ENCODE measurements at regions not wholly inside any gene's neighbourhood (a gene's known extent, or its start where the extent isn't known, plus 50 kb on each side); places are given as distances from the start of the nearest gene placed in this dataset.

- intact Hi-C loops (cut with micrococcal nuclease; ENCODE audit: unreplicated experiment) (no loop called here), in situ Hi-C loops (cut with HindIII; ENCODE audit: extremely low pct_ligation_motif_present, low pct_unique_long_range_greater_than_20kb) (no loop called here)
- no peaks in the 10 kb centered on the region for H3K36me3 ChIP-seq (replicated peaks in 1 of 2; ENCODE audit: control insufficient read depth in 1 of 2, insufficient read depth in 2 of 2, low read length in 2 of 2)
- CTCF ChIA-PET (ENCODE audit: low intra/inter-chr PET ratio, low total read pairs), result no interaction called here
- FAIRE-seq, result no peak
- DNase-seq (ENCODE audit: low spot score), result no peak
- H2AFZ ChIP-seq (ENCODE audit: low read length), result no peak overlapping the region
- no peak for TF ChIP-seq ZNF281 (CRISPR knock-in tag; IDR thresholded peaks at IDR 0.05; ENCODE audit: borderline replicate concordance)
- no peak for TF ChIP-seq RXRB (CRISPR knock-in tag; IDR thresholded peaks at IDR 0.05; ENCODE audit: borderline replicate concordance)
- TF ChIP-seq ZNF777 (CRISPR knock-in tag; IDR thresholded peaks at IDR 0.05), result no peak
- peak; percentile 28; the same call in 1 of the 2 replicates for TF ChIP-seq ZNF646 (CRISPR knock-in tag; IDR thresholded peaks at IDR 0.05)
- POLR2A ChIA-PET, result no interaction called here
- H3K9me3 ChIP-seq (ENCODE audit: low read length), result no peaks in the 10 kb centered on the region
- no peak overlapping the region for H3K4me3 ChIP-seq (replicated peaks in 1 of 3; ENCODE audit: insufficient read depth in 1 of 3, low read depth in 2 of 3, low read length in 3 of 3)
- H3K79me2 ChIP-seq (ENCODE audit: insufficient read depth, low read length), result no peaks in the 10 kb centered on the region
- no peak for ATAC-seq
- no TSS peak for BruUV-seq (replicated peaks)
- no peak overlapping the region for H3K9ac ChIP-seq (ENCODE audit: insufficient read depth, low read depth, low read length)
- H4K20me1 ChIP-seq (ENCODE audit: insufficient read depth, low read length), result no peaks in the 10 kb centered on the region
- H3K4me2 ChIP-seq (ENCODE audit: low read depth, low read length), result no peak overlapping the region
- peaks cover 18% of the 10 kb centered on the region for H3K4me1 ChIP-seq (ENCODE audit: insufficient read depth, low read length)
- H3K27ac ChIP-seq (ENCODE audit: extremely low read length, insufficient read depth, low read length), result no peak overlapping the region
- peaks cover 0 to 5% of the 10 kb centered on the region in 2 experiments; a peak in 1 of 5 replicates for H3K27me3 ChIP-seq (ENCODE audit: control insufficient read depth in 1 of 2, insufficient read depth in 2 of 2, low read length in 2 of 2)
These were observed 237.8 kb downstream of the SPTSSA start for GRCh38 chr14:34224221-34224620.

All from HepG2 (cell line).